Loucy (cell line): ENCODE measurements at regions not wholly inside any gene's neighbourhood (a gene's known extent, or its start where the extent isn't known, plus 50 kb on each side); places are given as distances from the start of the nearest gene placed in this dataset.

Experiments
- CTCF ChIP-seq: fragments of 200-600 bp; sonication (generic); conservative IDR thresholded peaks from 2 replicates; pipeline ENCODE4 v1.5.1; 2014; ENCODE audit warnings: mild to moderate bottlenecking, antibody characterized with exemption, low read length
- EZH2phosphoT487 ChIP-seq: fragments of 200-600 bp; IDR thresholded peaks from 2 replicates; pipeline ENCODE4 v1.6.1; 2018; ENCODE audit warnings: antibody characterized with exemption, mild to moderate bottlenecking, moderate library complexity, borderline replicate concordance

- TF ChIP-seq CTCF (no peak), EZH2phosphoT487 (no peak)
Observed at GRCh38 chr1:213330281-213330680, 279.2 kb downstream of the RPS6KC1 start.
